Stimulated activated CD4-positive, alpha-beta T cell treated with anti-CD3 and anti-CD28 coated beads, Interleukin-12 subunit alpha, Interleukin-12 subunit beta, amount 100 ng/mL, for 4 hours (primary cell): ENCODE measurements at regions not wholly inside any gene's neighbourhood (a gene's known extent, or its start where the extent isn't known, plus 50 kb on each side); places are given as distances from the start of the nearest gene placed in this dataset.
A peak's percentile ranks its signal among the peaks of the same experiment; 100 is the strongest.
"Not testable (repeated sequence)": the region's sequence is repeated elsewhere in the genome, so short reads cannot be mapped to it uniquely, and the experiment has no call there.

Source experiments
- DNase-seq: peaks from one replicate; pipeline ENCODE4 v3.0.0-alpha.2; 2020

DNA sequence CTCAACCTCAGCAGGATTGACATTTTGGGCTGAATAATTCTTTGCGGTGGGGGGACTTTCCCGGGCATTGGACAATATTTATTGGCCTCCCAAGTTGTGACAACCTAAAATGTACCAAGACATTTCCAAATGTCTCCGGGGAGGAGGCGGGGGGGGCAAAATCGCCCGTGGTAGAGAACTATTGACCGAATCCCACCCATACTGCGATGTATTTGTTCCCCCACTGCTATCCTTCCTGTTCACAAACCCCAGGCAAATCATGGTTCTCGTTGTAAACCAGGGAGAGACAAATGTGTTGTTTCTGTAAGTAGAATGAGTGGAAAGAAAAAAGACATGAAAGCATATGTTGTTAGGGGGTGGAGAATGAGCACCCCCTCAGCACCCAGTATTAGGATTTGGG is 141.9 kb downstream of the PSAT1 start:
- DNase-seq: no peak

DNA sequence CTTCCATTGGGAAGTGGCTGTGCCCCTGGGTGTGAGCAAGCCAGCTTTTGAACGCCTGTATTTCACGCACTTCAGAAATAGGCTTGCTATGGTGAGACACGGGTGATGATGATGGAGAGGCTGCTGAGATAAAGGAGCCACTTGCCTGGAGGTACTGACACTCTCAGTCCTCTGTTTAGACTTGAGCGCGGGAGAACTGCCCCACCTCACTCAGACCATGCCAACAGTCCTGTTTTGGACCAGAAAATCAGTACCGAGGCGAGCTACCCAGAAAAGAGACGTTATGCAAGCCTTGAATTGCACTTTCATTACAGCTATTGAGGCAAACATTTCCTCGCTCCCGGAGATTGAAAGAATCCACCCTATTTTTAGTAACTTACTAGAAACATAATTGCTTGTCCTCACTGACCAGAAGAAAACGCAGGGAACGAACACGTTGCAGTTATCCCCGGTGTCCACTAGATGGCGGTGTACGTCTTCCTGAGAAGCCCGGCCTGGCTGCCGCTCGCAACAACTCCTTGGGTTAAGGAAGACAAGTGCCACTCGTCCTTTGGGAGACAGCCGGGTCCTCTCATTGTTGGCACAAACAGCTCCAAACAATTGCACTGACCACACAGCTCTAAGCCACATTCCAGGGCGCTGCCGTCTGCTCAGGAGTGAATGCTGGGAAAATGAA is 142.4 kb downstream of the PSAT1 start:
- DNase-seq: peak; percentile 49

DNA sequence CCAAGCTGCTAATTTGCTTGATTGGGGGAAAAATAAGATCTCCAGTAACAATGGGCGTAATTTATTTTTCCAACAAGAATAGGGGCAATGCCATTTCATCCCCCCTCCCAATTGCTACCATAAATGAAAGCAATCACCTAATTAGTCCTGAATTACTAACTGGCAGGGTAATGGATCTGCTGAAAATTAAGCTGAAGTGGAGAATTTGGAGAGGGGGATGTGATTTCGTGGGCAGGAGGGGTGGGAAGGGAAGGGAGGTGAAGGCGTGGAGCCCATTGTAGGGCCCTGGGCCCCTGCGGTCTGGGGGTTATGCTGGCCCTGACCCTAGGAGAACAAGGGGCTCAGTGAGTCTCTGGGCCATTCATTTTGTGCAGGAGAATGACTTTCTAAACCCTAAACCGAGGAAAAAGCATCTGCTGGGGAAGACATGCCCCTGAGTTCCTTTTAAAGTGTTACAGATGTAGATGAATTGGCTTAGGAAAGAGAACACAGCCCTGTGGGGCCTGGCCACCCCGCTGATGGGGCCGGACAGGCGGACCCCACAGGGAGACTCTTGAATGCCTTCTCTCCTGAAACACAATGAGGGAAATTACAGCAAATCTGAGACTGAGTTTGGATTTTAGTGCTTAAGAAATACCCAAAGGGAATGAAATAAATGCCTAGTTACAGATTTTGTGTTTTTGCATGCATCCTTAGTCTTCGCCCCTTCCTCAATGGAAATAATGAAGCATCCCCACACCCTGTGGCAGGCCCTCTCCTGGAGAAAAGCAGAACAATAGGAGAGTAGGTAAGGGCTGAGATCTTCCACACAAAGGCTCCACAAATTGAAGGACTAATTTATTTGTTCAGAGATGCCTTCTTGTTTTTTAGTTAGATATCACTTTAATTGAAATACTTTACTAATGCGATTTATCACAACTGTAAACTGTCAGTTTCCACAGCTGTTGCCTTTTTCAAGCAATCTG is 143.2 kb downstream of the PSAT1 start:
- no peak for DNase-seq

DNA sequence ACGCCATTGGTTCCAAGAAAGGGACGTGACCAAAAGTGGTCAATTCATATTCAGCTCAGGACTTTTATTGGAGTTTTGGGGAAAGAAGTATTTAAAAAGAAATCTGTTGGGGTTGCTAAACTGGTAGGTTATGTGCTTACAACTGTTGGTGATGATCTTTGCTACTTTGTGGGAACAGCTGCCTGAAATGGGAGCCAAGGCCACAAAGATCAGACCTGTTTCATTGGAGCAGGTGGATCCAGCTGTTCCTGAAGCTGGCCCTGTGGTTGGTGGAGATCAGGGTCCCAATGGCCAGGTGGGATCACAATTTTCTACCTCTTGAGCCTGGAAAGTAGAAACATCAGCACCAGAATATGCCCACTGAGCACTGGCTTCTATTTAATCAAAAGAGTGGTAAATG is 144.5 kb downstream of the PSAT1 start:
- no peak for DNase-seq

DNA sequence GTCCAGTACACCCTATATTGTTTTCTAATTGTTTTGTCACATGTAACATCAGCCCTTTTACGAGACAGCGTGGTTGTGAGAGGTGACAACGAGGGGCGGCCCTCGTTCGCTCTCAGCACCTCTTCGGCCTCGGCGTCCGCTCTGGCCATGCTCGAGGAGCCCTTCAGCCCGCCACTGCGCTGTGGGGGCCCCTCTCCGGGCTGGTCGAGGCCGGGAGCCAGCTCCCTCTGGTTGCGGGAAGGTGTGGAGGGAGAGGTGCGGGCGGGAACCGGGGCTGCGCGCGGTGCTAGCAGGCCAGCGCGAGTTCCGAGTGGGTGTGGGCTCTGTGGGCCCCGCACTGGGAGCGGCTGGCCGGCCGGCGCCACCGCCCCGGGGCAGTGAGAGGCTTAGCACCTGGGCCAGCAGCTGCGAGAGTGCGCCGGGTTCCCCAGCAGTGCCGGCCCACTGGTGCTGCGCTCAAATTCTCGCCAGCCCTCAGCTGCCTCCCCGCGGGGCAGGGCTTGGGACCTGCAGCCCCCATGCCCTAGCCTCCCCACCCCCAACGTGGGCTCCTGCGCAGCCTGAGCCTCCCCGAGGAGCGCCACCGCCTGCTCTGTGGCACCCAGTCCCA is 145.0 kb downstream of the PSAT1 start:
- no peak for DNase-seq

DNA sequence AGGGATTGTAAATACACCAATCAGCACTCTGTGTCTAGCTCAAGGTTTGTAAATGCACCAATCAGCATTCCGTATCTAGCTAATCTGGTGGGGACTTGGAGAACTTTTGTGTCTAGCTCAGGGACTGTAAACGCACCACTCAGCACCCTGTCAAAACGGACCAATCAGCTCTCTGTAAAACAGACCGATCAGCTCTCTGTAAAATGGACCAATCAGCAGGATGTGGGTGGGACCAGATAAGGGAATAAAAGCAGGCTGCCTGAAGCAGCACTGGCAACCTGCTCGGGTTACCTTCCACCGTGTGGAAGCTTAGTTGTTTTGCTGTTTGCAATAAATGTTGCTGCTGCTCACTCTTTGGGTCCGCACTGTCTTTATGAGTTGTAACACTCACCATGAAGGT is 145.7 kb downstream of the PSAT1 start:
- not testable (repeated sequence) for DNase-seq

DNA sequence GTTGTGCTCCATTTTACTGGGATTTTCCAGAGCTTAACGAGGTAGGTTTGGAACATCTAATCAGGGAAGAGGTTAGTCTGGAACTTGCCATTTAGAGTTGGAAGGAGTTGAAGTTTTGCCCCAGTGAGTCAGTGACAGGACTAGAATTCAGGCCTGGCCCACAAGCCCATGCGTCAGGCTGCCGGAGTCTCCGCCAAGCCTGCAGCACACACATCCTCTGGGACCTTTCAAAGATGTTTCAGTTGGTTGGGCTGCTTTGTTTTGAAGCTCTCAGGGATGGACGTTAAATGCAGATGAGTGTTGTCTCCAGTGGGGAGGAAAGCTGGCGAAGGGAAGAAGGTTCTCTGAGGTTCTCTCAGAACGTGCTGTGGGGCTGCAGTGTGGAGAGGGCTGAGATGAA is 147.0 kb downstream of the PSAT1 start:
- DNase-seq: no peak

DNA sequence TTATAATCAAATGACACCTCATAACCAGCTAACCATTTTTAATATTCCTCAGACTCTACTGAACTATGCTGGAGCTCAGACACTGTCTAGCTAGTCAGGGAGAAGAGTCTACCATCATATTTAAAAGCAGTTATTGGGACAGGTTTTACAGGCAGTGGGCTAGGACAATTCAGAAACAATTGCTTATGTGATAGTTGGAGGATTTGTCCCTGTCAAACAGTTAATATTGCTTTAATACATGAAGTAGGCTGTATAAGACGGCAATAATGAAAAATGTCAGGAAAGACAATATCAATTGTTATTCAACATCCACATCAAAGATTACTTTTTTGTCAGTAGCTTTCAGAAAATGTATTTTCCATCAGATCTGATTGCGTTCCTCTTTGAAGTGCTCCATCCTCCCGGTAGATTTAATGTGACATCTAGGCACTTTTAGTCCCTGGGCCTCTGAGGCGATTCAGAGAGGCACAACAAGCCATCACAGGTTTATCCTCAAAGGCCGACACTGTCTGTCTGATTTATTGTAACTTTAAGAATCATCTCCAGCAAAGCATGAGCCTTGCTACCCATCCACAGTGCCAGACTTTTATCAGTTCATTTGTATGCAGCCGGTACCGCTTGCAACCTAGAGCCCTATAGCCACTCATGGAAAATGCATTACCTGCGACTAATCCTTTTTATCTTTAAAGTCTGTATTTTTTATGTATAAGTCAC is 152.2 kb downstream of the PSAT1 start:
- DNase-seq: no peak

DNA sequence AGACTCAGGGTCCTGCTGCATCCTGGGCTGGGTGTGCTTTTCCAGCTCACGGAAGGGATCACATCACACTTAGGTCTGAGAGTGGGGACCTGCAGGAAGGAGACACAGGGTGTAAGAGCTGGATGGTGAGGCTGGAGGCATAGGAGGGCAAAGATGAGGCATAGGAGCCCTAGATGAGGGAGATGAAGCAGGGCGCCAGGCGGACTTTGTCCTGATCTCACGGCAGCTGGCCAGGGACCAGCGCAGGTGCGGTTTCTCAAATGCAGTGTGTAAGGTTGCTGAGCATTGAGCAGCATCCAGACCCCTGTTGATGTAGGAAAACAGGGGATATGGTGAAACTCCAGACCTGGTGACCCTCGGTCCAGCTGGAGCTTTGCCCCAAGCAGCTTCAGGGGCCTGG is 156.5 kb downstream of the PSAT1 start:
- DNase-seq: no peak

DNA sequence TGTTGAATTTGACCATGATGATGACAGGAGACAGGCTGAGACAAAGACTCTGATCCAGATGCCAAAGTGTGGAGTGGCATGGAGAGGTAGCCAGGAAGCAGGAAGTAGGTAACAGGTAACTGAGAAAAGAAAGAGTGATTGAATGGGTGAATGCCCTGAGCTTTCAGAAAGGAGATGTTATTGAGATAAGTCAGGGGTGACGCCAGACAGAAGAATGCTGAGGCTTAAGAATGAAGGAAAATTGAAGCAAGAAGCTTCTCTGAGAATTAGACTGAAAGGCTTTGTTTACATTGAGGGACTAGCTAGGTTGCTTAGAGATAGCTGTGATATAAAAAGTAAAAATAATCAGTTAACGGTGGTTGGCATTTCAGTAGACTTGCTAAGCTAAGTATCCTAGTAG is 165.7 kb downstream of the PSAT1 start:
- DNase-seq: no peak

DNA sequence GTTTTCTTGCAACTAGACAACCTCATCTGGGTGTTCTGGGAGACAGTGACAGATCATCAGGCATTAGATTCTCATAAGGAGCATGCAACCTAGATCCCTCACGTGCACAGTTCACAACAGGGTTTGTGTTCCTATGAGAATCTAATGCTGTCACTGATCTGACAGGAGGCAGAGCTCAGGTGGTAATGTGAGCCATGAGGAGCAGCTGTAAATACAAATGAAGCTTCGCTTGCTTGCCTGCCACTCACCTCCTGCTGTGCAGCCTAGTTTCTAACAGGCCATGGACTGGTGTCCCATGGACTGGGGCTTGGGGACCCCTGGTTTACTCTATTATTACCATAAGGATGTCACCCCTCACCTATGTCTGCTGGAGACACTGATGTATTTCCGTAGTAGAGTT is 166.8 kb downstream of the PSAT1 start:
- no peak for DNase-seq

DNA sequence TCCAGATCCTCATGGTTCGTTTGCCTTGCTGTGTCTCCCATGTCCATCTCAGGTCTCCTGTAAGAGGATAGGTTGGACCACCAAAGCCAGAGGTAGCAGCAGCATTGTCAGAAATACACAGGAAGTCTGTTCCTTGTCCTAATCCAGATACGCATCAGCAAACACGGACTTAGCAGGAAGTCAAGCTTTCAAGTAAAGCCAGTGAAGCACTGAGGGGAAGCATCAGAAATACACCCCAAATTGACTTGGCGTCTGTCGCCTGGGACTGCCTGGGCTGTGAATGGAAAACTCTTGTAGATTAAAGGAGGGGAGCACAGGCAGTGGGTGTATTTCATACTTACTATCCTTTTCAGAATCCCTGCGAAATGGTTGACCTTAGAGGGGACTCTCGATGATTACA is 171.3 kb downstream of the PSAT1 start:
- no peak for DNase-seq

DNA sequence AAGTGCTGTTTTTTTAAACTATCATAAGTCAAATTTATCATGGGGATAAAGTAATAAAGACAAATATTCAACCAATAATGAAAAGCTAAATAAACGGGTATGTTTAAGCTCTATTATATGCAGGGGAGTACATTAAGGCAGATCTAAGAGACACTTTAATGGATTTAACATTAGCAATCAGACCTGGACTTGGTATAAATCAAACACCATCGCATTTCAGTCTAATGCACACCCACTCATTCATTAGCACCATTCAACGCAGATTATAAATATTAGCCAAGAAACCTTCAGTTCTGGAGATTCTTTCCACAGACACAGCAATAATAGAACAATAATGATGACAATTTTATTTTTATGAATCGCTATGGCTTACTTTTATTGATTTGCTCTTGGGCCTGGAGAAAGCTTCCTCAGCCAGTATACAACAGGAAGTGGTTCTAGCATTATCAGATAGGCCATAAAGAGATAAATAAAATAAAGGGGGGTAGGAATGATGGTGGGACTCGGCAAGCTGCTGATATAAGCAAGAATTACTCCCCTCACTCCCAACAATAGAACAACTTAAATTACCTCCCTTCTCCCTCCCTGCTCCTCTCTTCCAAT is 172.2 kb downstream of the PSAT1 start:
- no peak for DNase-seq

DNA sequence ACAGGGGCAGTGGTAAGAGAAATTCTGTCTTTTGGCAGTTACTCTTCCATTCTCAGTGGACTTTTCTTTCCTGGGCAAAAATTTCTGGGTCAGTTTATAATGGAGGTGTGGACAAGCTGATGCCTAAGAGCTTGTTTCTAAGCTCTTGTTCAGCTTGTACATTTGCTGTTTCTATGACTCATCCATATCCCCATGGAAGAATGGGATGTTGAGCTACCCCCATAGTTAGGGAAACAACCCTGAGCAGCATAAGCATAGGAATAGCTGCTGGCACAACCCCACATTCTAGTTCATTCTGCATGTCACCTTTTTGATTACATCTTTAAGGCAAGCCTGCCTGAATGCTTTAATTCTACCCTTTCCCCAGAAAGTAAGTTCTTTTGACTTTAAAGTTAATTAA is 173.3 kb downstream of the PSAT1 start:
- no peak for DNase-seq

DNA sequence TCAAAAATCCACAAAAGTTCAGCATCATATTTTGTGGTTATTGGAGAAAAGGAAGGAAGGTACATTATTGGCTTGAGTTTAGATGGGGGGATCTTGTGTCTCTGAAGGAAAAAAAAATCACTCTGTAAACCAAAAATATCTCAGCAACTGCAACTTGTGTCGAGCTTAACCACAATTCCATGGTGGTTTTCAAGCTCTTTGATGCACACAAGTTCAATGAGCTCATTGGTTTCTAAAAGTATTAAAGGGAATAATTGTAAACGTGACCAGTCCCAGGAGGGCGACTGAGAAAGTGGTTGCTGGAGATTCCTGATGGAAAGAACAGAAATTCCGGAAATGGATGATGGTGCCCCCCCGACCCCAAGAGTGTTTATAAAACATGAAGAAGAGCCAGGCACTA is 173.8 kb downstream of the PSAT1 start:
- no peak for DNase-seq

DNA sequence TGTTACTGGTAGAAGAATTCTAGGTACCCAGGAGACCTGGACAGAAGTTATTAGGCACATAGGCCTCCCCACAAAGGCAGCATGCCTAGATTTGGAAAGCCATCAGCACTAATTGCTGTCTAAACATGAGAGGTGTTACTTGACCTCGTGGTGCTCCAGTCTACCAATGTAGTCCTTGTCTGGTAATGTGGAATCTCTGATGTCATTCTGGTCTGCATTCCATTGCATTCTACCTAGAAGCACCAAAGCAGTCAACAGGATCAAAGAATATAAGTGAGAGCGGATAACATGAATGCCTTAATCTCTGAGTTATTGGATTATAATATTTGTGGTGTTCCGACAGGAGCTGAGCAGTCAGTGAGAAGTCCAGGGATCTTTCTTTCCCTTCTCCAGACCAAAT is 175.2 kb downstream of the PSAT1 start:
- DNase-seq: no peak

DNA sequence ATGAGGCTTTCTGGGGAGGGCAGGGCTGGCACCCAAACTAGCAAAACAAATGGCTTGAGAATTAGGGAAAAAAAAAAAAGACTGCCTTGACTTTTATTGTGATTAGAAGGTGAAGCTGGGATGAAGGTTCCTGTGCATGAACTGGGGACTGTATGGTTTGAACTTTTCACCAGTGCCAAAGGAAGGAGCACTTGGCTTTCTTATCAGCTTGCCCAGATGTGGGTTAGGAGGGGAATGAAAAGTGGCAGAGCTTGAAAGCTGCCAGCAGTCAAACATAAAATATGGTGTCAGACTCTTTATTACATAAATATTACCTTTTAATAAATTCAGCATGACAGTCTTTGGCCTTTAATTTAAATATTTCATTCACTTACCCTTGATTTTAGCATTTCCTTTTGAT is 182.5 kb downstream of the PSAT1 start:
- DNase-seq: no peak

DNA sequence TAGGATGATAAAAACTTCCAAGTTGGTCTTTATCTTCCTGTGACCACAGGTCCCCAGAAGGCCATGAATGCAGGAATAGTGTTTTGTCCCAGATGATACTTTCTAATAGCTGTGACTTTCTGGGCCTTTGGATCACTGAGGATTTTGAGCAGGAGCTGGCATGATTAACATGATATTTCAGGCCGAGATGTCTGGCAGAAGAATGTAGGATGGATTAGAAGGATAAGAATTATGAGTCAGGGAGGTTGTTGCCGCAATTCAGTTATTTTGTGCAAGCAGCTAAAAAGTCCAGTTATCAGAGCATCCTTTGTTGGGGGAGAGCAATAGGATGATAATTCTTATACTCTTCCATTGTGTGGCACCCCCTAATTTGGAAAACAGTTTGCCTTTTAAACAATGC is 189.7 kb downstream of the PSAT1 start:
- no peak for DNase-seq

DNA sequence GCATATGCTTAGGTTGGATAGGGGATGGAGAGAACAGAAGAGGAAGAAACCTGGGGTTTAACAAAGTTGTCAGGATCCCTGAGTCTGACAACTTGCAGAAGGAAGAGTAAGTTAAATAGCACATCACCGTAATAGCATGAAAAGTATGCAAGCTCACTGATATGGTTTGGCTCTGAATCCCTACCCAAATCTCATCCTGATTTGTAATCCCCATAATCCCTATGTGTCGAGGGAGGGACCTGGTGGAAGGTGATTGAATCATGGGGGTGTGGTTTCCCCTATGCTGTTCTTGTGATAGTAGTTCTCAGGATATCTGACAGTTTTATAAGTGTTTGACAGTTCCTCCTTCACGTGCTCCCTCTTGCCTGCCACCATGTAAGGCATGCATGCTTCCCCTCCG is 193.3 kb downstream of the PSAT1 start:
- DNase-seq: no peak

DNA sequence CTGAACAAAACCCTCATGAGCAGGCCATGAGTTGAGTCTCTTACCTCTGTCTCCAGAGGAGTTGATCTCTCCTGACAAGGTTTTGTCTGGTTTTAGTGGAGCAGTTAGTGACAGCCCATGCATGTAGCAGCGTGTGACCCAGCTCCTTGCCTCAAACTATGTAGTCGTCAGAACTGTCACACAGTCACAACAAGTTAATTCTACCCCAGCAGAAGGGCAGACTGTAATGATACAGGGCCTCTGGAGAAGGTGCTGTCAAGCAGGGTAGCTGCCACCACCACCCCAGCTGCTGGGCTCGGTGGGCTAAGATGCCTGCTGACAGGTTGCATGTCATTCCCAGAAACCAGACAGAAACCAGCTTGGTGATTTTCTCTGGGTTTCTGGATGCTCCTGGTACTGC is 194.5 kb downstream of the PSAT1 start:
- no peak for DNase-seq

DNA sequence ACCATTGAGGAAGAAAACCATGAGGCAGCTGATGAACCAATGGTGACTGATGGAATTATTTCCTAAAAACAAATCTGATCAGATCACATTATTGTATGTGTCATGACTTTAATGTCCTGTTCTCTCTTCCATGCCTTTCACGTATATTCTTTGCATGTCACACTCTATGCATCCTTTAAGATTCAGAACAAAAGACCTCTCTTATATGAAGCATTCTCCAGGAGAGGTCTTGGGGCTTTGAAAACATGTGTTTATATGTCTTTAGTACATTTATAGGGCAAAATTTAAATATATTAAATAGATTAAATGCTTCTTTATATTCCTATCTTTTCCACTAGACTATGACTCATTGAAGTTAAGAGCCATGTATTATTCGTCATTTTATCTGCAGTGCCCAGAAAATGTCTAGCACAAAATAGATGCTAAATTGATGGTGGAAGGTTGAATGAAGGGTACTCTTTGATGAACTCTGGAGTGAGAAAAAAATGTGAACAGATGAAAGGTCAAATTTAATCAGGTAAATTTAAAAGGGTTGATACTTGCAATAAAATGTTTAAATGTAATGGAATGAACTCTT is 196.3 kb downstream of the PSAT1 start:
- no peak for DNase-seq

DNA sequence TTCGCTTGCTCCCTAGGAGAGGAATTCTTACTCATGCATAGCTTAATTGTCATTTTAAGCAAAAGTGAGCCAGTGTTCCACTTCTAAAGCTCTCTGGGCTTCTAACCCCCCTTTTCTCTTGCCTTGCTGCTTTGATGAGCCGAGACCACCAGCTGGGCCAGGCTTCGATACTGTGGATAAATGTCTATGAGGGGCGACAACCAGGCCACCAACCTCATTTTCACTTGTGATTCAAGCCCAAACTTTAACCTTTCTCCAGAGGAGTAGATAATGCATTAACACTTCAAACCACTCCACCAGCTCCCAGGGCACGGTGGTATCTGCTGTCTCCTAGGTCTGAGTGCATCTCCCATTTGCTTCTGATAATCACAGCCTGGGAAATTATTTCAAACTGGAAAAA is 205.6 kb downstream of the PSAT1 start:
- DNase-seq: no peak

DNA sequence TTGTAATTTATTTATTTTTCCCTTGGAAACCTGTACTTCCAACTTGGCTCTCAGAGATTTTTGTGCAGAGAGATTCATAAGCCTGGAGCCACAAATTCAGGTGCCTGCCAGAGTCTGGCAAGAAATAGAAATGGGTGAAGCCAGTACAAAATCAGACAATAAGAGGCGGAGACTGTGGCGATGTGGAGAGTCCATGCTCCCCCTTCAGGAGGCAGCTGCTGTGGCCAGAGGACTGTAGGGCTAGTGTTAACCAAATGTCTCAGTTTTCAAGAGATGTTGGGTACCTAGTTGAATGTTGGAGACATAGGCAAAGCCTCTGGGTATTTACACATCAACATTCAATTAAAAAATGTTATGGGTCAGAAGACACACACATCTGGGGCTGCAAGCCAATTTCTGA is 208.6 kb downstream of the PSAT1 start:
- DNase-seq: no peak
